ENCODE measurements at regions not wholly inside any gene's neighbourhood (a gene's known extent, or its start where the extent isn't known, plus 50 kb on each side); places are given as distances from the start of the nearest gene placed in this dataset.
"Not testable (repeated sequence)": the region's sequence is repeated elsewhere in the genome, so short reads cannot be mapped to it uniquely, and the experiment has no call there.

GRCh38 chr13:87736849-87737385 lies 65.7 kb downstream of the SLITRK5 start:
- DNase-seq, result no peak

DNA sequence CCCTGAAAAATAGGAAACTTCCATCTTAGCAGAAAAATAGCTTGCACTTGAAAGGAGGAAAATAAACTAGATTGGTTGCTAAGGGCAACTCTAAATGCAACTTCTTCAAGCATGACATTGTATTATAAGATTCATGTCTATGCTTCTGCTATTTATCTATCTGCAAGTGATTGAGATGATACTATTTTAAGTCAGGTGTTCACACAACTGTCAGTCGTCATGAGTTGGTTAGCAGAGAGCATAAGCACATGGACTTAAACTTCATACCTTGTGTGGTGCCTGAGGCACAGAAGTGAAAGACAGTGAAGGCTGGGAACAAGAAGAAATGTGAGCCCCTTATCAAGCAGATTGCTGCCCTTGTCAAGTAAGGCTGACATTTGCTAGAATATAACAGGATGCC lies 82.9 kb downstream of the SLITRK5 start:
- DNase-seq, result no peak

DNA sequence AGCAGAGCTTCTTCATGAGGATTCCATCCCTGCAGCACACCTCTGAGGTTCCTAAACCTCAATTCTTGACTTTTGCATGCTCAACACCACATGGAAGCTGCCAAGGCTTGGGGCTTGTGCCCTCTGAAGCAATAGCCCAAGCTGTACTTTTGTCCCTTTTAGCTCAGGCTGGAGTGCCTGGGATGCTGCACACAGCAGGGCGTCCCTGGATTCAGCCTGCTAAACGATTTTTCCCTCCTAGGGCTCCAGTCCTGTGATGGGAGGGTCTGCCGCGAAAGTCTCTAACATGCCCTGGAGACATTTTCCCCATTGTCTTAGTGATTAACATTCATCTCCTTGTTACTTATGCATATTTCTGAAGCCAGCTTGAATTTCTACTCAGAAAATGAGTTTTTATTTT lies 98.3 kb downstream of the SLITRK5 start:
- no peak for DNase-seq

DNA sequence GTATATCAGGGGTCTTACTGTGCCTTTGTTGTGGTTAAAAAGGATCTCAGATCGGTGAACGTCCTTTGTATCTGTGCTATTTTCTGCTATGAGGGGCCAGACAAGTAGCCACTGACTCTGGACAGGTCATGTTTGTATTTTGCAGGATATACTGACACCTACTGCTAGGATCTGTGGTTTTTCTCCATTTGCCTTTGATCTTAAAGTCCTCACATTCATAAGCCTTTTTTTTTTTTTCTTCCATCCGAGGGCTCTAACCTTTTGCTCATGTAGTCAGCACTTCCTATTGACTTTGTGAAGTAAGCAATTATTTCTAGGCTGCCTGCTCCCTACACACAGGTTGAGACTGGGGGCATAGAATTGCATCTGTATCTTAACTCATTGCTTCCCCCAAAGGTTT lies 106.2 kb downstream of the SLITRK5 start:
- no peak for DNase-seq

- no peak for DNase-seq
These were observed 107.0 kb downstream of the SLITRK5 start for GRCh38 chr13:87778128-87778527.

GRCh38 chr13:87779426-87779825 lies 108.3 kb downstream of the SLITRK5 start:
- no peak for DNase-seq

DNA sequence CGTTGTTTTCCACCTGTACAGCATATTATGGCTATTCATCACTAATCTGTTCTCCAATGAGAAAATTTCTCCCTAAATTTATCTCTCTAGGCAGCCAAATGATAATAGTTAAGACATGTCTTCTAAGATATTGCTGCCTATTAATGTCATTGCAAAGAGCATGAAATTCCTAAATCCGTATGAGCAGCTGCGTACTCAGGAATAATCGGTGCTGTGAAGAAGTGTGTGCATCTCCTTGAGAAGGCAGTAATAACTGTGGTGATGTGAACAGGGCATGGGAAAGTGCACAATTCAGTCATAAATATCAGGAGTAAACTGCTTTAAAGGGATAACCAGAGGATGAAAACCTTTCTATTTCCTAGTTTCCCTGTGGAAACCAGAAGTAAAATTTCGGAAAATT lies 112.2 kb downstream of the SLITRK5 start:
- DNase-seq, result no peak

- DNase-seq, result no peak
These were observed 117.2 kb downstream of the SLITRK5 start for GRCh38 chr13:87788363-87788762.

GRCh38 chr13:87792878-87793277 lies 121.7 kb downstream of the SLITRK5 start:
- no peak for DNase-seq

- DNase-seq, result no peak
These were observed 127.4 kb downstream of the SLITRK5 start for GRCh38 chr13:87798536-87798935.

DNA sequence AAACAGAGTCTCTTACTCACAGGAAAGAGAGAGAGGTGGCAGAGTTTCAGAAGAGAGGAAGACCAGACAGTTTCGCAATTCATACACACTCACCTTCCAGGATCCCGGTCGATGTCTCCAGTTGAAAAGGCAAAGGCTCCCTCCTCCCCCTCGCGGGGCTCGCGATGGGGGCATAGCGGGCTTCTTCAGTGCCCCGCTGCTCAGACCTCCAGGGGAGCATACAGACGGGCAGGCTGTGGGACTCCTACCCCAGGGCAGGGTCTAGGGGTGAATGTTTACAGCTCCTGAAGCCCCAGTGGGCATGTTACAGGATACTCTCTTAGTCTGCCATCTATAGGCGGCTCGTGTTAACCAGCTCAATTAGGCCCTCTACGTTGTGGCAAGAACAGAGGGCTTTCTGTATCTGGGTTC lies 139.2 kb downstream of the SLITRK5 start:
- no peak for DNase-seq

DNA sequence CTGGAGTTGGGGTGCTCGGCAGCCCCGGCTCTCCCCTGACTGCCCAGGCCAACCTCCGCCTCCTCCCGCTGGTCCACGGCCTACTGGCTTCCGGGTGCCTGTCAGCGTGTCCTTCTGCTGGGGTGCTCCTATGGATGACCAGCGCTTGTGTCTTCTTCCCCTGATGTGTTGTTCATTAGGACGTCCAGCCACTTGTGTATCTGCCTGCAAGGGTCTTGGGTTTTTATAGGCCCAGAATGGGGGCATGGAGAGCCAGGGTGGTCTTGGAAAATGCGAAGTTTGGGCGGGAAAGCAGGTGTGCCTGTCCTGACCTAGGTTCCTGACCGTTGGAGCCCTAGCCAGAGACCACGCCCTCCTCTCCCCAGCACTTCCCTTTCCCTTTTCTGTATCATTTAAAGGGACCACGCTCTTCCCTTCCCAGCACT lies 139.8 kb downstream of the SLITRK5 start:
- DNase-seq, result no peak

DNA sequence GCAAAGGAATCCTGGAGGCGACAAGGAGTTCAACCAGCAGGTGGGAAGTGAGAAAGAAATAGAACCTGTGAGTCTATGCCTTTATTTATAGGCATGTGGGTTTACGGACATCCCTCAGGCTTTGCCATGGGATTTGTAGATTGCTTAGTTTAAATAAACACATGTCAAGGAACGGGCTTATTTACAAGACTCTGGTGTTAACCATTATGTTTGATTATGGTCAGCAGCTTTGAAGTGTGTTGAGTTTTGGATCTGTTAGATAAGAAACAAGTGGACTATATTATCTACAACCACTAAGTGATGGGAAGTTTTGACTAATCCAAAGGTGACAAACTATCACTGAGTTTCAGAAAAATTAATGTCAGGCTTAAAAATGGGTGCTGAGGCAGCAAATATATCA lies 143.2 kb downstream of the SLITRK5 start:
- DNase-seq, result no peak

DNA sequence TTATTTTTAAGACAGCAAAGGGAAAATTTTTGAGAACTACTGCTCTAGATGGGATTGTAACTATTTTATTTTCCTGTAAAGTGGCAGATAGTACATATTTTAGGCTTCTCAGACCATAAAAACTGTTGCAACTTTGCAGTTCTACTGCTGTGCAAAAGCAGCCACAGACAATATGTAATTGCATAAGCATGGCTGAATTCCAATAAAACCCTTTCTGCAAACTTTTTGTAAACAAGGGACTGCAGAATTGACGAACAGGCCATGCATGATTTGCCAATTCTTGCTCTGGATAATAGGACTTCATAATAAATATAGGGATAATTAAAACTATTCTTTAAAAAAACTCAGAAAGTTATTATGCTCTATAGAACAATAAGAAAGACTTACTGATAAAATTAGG lies 149.1 kb downstream of the SLITRK5 start:
- DNase-seq, result no peak

GRCh38 chr13:87821512-87821911 lies 150.3 kb downstream of the SLITRK5 start:
- DNase-seq, result no peak

DNA sequence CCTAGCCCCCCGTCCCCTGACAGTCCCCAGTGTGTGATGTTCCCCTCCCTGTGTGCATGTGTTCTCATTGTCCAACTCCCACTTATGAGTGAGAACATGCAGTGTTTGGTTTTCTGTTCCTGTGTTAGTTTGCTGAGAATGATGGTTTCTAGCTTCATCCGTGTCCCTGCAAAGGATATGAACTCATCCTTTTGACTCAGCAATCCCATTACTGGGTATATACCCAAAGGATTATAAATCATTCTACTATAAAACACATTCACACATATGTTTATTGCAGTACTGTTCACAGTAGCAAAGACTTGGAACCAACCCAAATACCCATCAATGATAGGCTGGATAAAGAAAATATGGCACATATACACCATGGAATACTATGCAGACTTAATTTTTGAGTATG lies 155.1 kb downstream of the SLITRK5 start:
- DNase-seq, result not testable (repeated sequence)

GRCh38 chr13:87827479-87827878 lies 156.3 kb downstream of the SLITRK5 start:
- no peak for DNase-seq

DNA sequence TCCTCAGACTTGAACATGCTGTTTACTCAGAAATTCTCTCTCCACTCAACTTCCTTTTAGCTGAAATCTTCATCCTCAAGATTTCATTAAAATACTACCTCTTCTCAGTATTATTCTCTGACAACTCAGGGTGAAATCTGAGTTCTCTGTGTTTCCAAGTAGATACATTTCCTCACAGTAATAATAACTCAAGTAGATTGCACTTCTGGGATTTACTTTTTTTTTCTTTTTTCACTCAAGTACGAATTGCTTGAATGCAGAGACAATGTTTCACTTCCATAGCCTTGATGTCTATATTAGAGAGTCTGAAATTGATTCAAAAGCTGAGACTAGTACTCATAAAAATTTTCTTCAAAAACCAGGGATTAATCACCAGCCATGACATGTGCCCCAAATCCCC lies 166.4 kb downstream of the SLITRK5 start:
- no peak for DNase-seq

DNA sequence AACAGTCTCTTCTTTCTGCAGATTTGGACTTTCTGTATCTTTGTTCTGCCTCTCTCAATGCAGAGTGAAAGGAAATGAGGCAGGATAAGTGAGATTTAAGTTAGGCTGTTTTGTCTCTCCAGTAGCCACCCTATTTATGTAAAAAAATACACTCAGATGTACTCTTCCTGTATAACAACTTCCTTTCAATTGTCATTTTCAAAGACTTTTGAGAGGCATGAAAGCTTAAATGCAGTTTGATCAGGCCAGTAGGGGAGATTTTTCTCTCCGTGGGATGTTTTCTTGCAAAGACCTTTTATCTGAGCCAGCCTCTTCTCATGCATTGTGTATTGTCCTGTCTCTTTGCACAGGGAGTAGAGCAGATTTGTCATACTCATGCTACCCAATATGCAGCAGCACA lies 166.8 kb downstream of the SLITRK5 start:
- DNase-seq, result no peak

- DNase-seq, result no peak
These were observed 180.2 kb downstream of the SLITRK5 start for GRCh38 chr13:87851410-87851809.

GRCh38 chr13:87855553-87855952 lies 184.4 kb downstream of the SLITRK5 start:
- DNase-seq, result no peak

DNA sequence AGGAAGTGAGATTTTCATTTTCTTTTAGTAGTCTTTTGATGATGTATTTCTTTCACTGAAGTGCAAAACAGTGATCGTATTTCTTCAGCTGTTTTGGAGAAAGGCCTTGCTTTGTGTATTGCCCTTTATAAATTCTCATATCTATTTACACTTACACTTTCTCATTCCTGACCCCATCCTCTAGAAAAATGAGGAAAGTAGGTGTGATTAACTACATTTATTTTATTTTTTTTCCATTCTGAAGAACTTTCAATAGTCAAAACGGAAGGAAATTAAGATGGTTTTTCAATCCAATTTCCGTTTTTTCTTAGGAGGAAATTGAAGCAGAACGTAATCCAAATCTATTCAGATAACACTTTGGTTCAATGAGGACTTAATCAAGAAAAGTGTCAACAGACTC lies 188.1 kb downstream of the SLITRK5 start:
- DNase-seq, result no peak

GRCh38 chr13:87867426-87867825 lies 196.3 kb downstream of the SLITRK5 start:
- DNase-seq, result no peak

DNA sequence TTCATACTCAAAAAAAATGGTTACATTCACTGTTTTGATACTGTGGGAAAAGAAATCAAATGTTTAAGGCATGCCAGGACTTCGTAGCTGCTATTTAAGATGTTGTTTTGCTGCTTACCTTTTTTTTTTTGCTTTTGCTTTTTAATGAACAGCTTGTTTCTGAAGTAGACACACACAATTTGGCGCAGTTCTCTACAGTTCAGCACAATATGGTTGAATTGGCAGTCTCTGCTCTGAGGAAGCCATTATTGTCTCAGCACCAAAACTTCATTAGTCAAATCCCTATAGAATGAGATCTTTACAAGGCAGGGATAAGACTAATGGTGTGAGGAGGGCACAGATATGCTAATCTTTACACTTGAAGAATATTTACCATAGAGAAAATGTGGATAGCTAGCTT lies 197.6 kb downstream of the SLITRK5 start:
- DNase-seq, result no peak

DNA sequence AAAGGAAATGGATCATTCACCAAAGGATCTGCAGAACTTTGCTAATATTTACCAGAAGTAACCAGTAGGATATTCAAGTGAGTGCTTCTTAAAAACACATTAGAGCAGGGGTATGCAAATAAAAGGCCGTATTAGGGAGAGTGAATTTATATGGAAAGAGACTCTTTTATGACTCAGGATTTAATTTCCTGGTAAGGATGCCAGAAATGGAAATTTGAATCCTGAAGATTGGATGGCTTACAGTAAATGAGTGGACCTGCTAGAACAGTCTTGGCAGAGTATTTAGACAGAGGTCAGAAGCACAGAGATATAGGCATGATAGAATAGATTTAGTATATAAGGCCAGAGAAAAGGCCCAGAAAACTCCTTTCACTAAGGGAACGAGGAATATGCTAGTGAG lies 201.6 kb downstream of the SLITRK5 start:
- DNase-seq, result no peak

- DNase-seq, result no peak
These were observed 206.3 kb downstream of the SLITRK5 start for GRCh38 chr13:87877477-87877876.

Measured in activated T-cell treated with anti-CD3 and anti-CD28 coated beads, Interleukin-2, amount 50 U/mL, for 48 hours (primary cell).